ENCODE measurements at regions not wholly inside any gene's neighbourhood (a gene's known extent, or its start where the extent isn't known, plus 50 kb on each side); places are given as distances from the start of the nearest gene placed in this dataset.

DNA sequence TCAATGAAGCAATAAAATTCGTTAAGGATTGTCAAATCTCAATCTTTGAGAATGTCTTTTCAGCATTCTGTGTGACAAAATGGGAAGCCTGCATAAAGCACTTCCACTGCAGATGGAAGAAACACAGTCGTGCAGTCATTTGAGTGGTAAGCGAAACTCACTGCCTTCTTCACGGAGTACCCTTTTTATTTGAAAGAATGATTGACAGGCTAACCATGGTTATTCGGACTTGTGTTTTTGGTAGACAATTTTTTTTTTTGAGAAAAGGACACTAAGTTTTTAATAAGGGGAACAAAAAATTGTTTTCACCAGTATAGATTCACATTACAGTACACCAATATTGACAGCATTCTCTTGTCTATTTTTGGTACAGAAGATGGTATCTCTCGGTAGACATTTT, 86.9 kb upstream of the MSX1 start:
- no peak for DNase-seq (ENCODE audit: low spot score)

DNA sequence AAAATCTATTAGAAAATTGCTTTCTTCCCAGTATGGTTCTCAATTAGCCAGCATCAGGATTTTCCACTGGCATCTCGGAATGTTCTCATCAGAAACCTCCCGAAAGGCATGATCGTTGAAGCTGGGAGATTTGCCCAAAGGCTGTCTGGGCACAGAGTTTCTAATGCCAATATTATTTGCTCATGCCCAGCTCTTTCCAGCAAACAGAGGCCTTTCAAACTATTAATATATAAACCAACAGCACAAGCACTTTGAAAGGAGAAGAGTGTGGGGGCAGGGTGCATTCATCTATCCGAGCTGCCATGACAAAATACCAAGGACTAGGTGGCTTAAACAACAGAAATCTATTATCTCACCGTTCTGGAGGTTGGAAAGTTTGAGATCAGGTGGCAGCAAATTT, 88.3 kb upstream of the MSX1 start:
- no peak for DNase-seq (ENCODE audit: low spot score)

DNA sequence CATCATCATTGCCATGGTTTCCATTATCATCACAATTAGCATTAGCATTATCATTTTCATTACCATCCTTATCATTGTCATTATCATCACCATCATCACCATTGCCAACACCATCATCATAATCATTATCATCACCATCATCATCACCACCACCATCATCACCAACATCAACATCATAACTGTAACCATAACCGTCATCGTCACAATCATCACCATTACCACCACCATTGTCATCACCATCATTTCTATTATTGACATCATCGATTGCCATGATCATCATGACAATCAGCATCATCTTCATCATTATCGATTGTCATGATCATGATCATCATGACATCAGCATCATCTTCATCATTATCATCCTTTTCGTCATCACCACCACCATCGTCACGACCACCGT, 88.9 kb upstream of the MSX1 start:
- no peak for DNase-seq (ENCODE audit: low spot score)

DNA sequence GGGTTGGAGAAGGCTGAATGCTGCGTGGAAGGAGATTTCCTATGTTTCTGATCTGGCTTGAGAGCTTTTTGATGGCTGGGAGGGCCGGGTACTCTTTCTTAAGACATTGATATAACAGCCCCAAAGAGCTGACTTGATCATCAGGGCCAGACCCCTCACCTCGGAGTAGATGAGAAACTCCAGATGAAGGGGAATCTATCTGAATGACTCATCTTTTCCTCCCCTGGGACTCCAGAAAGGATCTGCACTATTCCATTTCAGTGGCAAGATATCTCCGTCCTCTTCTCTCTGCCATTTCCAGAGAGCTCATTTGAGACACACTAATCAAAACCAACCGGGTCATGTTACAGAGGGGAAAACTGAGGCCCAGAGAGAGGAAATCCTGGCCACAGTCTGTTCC, 92.9 kb upstream of the MSX1 start:
- DNase-seq (ENCODE audit: low spot score) = no peak

DNA sequence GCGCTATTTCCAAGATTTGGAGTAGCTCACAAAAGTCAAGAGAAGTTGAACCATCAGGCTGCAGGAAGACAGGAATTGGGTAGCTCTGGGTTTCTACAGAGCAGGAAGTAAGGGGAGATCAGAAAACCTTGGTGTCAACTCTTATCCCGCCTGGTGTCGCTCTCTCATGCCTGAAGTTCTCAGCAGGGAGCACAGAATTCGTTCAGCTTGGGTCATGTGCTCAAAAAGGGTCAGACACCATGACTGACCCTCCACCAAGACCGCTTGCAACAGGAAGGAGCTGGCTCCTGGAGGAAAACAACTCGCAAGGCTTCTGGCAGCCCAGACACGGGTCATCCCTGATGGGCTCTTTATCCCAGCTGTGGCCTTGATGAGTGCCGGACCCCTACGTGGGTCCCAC, 93.7 kb upstream of the MSX1 start:
- no peak for DNase-seq (ENCODE audit: low spot score)

DNA sequence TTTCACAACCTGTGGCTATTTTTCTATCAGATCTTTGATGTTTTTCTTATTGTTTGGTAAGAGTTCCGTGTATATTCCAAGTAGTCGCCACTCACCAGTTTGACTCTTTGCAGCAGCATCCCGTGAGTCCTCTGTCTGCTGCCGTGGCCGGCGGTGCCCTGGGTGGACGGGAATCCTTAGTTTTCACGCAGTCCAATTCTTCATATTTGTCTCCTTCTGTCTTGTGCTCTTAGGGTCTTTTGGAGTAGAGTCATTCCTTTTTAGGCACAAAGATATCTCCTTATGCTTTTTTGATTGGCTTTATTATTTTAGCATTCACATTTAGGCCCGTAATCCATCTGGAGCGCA, 94.9 kb upstream of the MSX1 start:
- no peak for DNase-seq (ENCODE audit: low spot score)

DNA sequence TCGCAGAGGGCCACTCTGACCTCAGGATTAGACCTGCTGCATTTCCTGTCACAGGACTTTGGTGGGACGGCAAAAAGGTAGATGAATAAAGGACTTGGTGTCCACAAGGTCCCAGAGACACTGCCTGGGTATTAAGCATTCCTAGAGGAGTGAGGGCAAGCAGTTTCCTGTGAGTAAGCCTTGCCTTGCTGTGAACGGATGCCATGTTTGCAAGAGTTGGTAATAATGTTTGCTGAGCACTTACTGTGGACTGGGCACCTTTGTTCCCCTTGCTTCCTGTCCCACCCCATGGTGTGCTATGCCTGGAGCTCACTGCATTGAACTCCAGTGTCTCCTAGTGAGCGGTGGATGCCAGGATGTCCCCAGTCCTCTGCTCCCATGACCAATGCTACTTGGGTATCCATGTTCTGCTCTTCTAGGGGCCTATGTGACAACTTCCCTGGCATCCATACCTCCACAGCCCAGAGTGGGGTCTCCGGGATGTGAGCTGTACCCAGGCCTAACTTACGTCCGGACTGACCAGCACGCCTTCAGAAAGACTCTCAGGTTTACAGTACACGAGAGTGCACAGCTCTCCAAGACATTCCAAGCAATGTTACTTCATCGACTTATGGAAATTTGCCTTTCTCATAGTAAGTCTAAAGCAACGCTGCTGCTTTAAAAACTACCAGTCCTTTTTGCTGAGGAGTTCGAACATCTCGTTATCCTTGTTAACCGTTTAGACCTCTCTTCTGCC, 95.5 kb upstream of the MSX1 start:
- DNase-seq (ENCODE audit: low spot score) = no peak

DNA sequence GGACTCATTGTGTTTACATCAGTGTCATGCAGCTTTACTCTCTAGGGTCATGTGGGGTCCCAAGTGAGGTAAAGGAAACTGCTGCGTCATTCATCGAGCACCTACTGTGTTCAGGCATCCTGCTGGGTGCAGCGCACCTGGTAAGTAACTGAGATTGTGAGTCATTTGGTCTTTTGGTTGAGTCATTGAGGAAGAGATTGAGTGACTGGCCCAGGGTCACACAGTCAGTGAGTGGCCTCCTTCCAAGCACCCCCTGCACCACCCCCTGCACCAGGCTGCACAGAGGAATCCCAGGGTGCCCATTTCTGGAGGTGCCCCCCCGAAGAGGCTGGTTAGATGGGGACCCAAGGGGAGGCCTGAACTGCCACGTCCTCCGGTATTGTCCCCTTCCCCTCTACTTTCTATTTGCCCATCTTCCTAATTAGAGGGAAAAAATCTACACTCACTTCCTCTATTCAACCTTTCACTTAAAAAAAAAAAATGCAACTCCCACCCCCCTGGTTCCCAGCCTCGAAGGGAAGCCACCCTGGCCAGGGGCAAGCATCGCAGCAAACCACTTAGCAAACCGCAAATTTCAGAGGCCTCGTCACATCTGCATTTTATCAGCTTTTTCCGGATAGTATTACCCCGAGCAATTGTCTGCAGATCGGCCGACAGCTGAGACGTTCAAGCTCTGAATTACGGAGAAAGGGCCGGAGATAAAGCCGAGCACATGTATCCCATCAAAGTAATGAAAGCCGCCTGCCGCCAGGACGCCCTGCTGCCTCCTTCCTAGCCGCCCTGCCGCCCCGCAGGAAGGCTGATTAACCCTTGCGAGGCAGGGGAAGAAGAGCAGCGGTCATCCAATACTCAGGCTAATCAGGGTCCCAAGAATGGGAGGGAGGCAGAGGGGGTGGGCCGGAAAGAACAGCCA, 96.3 kb upstream of the MSX1 start:
- DNase-seq (ENCODE audit: low spot score) = no peak

GRCh38 chr4:4762300-4762699, 97.2 kb upstream of the MSX1 start:
- DNase-seq (ENCODE audit: low spot score) = no peak

DNA sequence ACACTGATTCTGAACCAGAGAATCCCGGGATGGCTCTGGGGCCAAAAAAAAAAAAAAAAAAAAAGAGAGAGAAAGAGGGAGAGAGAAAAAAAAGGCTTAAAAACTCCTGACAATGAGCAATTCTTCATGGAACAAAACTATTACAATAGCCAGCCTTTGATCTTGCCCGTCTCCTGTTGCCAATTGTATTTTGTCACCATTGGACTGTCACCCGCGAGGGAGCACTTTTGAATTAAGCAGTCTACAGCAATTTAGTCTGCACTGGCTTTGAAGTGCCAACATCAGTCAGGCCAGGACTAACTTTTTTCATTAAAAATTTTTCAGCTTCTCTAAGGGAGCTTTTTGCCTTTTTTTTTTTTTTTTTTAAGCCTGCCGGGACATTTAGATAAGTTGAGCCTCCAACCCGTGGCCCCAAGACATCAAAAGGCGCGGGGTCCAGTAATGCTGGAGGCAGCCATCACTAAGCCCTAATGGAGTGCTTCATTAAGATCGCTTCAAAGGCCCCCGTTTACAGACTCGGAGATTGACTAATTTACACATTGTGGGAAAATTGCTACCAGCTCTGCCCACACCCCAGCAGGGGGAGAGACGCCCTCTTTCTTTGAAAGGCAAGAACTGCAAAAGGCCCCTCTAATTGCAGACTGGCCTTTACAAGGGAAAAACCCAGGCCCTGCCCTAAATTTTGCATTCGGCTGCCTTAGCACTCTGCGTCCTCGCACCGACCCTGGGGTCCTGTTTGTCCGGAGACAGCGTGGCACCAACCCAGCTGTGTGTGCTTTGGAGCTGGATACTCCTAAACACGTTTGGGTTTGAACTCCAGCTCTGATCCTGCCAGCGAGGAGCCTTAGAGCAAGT, 98.1 kb upstream of the MSX1 start:
- DNase-seq (ENCODE audit: low spot score) = no peak

- DNase-seq (ENCODE audit: low spot score) = no peak
Observed at GRCh38 chr4:4759883-4760282, 99.6 kb upstream of the MSX1 start.

- DNase-seq (ENCODE audit: low spot score) = no peak
Observed at GRCh38 chr4:4759232-4759631, 100.2 kb upstream of the MSX1 start.

DNA sequence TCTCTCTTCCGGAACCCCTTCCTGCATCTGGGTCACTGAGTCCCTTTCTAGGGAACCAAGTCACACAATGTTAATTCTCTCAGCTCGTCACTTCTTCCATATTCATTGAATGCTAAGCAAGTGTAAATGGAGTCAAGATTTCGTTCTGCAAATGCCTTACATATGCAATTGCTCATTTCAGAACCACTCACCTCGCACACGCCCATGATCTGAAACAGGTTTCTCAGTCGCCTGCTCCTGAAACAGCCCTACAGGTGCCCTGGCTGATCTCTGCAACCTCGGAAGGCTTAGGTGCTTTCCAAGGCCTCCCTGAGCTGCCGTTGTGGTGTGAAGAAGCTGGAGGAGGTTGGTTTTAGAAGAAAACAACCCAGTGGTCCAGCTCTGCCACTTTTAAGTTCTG, 100.8 kb upstream of the MSX1 start:
- DNase-seq (ENCODE audit: low spot score) = no peak

DNA sequence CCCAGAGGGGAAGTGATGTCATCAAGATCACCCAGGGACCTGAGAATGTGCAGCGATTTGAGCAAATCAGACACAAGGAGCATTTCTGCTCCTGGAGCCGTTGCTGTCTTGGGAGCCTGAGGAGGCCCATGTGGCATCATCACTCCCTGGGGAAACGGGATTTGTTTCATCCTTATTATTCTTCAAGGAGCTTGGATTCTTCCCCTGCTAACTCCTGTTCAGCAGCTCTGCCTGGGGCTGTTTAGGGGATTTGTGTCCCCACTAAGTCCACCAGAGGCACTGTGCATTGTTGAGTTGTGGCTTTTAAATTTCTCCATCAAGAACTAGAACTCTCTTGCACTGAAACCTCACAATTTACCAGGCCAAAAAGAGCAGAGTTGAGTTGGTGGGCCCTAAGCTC, 104.2 kb upstream of the MSX1 start:
- DNase-seq (ENCODE audit: low spot score) = no peak

DNA sequence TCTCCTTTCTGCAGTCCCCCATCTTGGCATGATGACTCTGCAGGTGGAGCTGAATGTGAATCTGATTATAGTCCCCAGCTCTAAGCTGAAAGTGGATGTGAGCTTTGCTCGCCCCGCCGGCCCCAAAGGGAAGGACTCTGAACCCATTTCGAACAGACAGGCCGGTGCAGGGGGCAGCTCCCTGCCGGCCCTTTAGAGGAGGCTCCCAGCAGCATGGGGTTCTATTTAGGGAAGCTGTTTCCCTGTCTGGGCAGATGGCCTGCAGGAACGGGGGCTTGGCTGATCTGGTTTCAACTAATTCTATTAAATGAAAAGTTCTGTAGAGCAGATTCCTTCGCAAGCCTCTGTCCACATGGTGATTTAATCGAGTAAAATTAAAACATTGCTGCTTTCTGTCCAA, 104.8 kb upstream of the MSX1 start:
- no peak for DNase-seq (ENCODE audit: low spot score)

GRCh38 chr4:4753643-4754042, 105.8 kb upstream of the MSX1 start:
- DNase-seq (ENCODE audit: low spot score) = no peak

DNA sequence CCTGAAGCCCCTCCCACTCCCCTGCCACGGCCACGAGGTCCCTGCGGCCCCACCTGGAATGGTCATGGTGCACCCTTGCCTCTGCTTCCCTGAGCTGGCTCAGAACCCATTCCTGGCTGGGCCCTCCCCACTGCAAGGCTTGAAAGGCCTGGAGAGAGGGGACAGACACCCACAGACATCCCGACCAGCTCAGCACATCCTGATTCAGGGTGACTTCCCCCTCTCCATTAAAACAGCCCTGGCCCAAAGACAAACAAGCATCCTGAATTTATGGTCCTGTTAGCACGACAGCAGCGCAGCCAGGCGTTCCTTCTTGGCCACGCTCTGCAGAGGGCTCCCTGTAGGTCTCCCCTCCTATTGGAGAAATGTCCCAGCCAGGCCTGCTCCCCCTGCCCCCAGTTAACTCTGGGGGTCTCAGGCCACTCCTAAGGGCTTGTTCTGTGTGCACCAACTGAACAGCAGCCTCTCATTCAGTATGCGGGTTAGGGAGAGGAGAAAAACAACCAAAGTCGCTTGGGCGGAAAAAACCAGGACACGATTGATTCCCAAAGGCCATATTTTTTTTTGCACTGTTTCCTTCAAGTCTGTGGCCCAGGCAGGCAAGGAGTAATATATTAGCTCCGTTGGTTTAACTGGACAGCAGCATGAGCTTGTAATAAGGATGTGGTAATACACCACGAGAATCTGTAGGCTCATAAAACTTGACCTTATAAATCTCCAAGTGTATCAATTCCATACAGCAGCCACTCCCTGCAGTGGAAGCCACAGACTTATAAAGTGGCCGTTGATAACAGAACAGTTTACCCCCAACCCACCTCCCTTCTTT, 106.7 kb upstream of the MSX1 start:
- no peak for DNase-seq (ENCODE audit: low spot score)

DNA sequence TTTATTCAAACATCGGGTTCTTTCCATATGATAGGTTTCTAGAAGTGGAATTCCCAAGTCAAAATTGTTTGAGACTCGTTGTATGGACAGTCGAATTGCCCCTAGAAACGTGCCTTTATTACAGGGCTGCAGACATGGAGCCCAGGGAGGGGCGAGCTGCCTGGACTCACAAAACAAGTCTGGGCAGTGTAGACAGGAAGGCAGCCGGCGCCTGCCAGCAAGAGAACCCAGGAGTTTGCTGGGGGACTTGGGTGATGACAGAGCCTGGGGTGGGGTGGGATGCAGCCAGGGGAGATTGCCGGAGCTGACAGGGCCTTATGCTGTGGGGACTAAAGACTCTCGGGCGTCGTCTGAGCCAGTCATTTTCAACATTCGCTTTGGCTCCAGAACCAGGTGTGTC, 107.4 kb upstream of the MSX1 start:
- no peak for DNase-seq (ENCODE audit: low spot score)

DNA sequence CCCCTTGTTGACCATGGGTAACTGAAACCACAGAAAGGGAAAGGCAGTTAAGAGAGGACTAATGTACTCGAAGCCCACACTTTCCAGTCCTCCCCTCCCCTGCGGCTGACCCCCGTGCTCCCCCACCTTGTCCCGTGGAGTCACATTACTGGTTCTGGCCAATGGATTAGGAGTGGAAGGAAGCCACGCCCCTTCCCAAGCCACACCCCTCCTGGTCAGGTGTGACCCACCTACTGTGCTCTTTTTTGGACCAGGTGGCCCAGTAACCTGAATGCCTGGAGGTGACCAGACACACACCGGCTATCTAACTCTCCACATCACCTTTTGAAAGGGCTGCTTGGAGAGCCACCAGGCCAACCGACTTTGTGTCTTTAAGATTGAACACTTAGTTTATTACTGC, 109.3 kb upstream of the MSX1 start:
- no peak for DNase-seq (ENCODE audit: low spot score)

DNA sequence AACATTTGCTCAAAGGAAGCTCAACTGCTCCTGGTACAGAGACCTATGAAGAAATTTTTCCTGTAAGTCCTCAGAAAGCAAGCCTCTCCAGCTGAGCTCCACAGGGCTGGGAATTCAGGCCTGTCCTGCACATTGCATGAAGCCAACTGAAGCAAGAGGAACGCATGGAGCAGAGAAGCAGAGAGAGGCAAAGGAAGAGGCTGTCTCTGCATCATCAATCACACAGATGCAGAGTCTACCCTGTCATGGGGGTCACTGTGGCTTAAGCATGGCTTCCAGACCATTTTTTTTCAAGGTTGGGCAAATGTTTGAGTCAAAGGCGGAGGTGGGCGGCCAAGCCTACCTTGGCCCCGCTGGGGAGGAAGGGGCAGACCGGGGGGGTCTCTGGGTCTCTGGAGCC, 110.3 kb upstream of the MSX1 start:
- DNase-seq (ENCODE audit: low spot score) = no peak

DNA sequence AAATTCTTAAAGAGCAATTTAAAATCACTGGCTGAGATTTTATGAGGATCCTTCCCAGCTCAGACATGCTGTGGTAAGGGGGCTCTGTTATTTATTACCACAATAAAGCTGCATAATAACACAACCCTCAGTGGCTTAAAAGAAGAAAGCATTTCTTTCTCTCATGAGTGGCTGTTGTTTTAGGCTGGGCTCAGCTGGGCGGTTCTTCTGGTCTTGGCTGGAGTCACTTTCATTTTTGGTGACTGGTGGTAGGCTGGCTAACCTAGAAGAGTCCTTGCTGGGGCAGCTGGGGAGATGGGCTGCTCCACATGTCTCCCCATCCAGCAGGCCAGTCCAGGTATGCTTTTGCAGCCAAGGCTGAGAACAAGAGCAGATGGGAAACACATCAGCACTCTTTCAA, 113.0 kb upstream of the MSX1 start:
- no peak for DNase-seq (ENCODE audit: low spot score)

DNA sequence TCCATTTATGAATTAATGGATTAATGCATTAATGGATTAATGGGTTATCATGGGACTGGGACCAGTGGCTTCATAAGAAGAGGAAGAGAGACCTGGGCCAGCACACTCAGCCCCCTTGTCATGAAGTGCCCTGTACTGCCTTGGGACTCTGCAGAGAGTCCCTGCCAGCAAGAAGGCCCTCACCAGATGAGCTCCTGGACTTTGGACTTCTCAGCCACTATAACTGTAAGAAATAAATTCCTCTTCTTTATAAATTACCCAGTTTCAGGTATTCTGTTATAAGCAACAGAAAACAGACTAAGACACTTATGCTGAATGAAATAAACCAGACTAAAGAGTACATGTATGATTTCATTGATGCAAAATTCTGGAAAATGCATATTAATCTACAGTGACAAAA, 119.4 kb upstream of the MSX1 start:
- DNase-seq (ENCODE audit: low spot score) = no peak
